OCI-LY1 (cell line): ENCODE measurements at regions not wholly inside any gene's neighbourhood (a gene's known extent, or its start where the extent isn't known, plus 50 kb on each side); places are given as distances from the start of the nearest gene placed in this dataset.

Experiments
- H2AFZ ChIP-seq: fragments of 200-600 bp; sonication (generic), shearing (Covaris generic); 2 replicates; pipeline ENCODE4 v1.6.0; 2014; ENCODE audit warnings: antibody characterized with exemption, mild to moderate bottlenecking, low read length
- H3F3A ChIP-seq: fragments of 200-600 bp; sonication (generic), shearing (Covaris generic); 2 replicates; pipeline ENCODE4 v1.6.0; 2014; ENCODE audit warnings: mild to moderate bottlenecking, antibody characterized with exemption, low read length, moderate library complexity; ENCODE audit not compliant: insufficient read depth
- H3K27ac ChIP-seq: fragments of 200-600 bp; sonication (generic); 2 replicates; pipeline ENCODE4 v1.5.1; 2014; ENCODE audit warnings: low read length, mixed run types, mild to moderate bottlenecking, low read depth; ENCODE audit not compliant: poor library complexity, severe bottlenecking
- H3K27me3 ChIP-seq: fragments of 200-600 bp; sonication (generic); 2 replicates; pipeline ENCODE4 v1.6.0; 2014; ENCODE audit warnings: antibody characterized with exemption, mild to moderate bottlenecking, low read length, moderate library complexity; ENCODE audit not compliant: insufficient read depth
- H3K36me3 ChIP-seq: fragments of 200-600 bp; sonication (generic); 2 replicates; pipeline ENCODE4 v1.6.1; 2014; ENCODE audit warnings: mild to moderate bottlenecking, antibody characterized with exemption, low read length, moderate library complexity, mixed read lengths; ENCODE audit not compliant: insufficient read depth
- H3K4me1 ChIP-seq: fragments of 200-600 bp; sonication (generic); 2 replicates; pipeline ENCODE4 v1.5.1; 2014; ENCODE audit warnings: mild to moderate bottlenecking, low read length, moderate library complexity; ENCODE audit not compliant: insufficient read depth, severe bottlenecking
- H3K4me2 ChIP-seq: fragments of 200-600 bp; sonication (generic), shearing (Covaris generic); 2 replicates; pipeline ENCODE4 v1.6.1; 2014; ENCODE audit warnings: low read length
- H3K4me3 ChIP-seq: fragments of 200-600 bp; sonication (generic); 2 replicates; pipeline ENCODE4 v1.5.1; 2014; ENCODE audit warnings: low read length, low read depth, mild to moderate bottlenecking, mixed read lengths; ENCODE audit not compliant: poor library complexity, severe bottlenecking
- H3K79me2 ChIP-seq: fragments of 200-600 bp; shearing (Covaris generic); 2 replicates; pipeline ENCODE4 v1.6.1; 2016; ENCODE audit warnings: mixed run types, low read length, mixed read lengths; ENCODE audit not compliant: insufficient read depth
- H3K9ac ChIP-seq: fragments of 200-600 bp; sonication (generic), shearing (Covaris generic); 2 replicates; pipeline ENCODE4 v1.6.1; 2014; ENCODE audit warnings: mild to moderate bottlenecking, low read length, mixed read lengths
- H3K9me2 ChIP-seq: fragments of 200-600 bp; sonication (generic), shearing (Covaris generic); 2 replicates; pipeline ENCODE4 v1.6.1; 2014; ENCODE audit warnings: low read depth, mild to moderate bottlenecking, low read length, mixed read lengths
- H3K9me3 ChIP-seq: fragments of 200-600 bp; shearing (Covaris generic); 2 replicates; pipeline ENCODE4 v1.6.1; 2014; ENCODE audit warnings: low read length, mixed read lengths
- H4K20me1 ChIP-seq: fragments of 200-600 bp; sonication (generic), shearing (Covaris generic); 2 replicates; pipeline ENCODE4 v1.6.0; 2016; ENCODE audit warnings: mild to moderate bottlenecking, low read length; ENCODE audit not compliant: insufficient read depth
- CTCF ChIP-seq: fragments of 200-600 bp; sonication (generic), shearing (Covaris generic); IDR thresholded peaks from 2 replicates; pipeline ENCODE4 v1.5.1; 2017; ENCODE audit warnings: mild to moderate bottlenecking, antibody characterized with exemption, low read length, moderate library complexity, mixed read lengths
- EZH2 ChIP-seq: fragments of 200-600 bp; sonication (generic), shearing (Covaris generic); IDR thresholded peaks from 2 replicates; pipeline ENCODE4 v1.8.0; 2017; ENCODE audit warnings: borderline replicate concordance, mixed run types, mild to moderate bottlenecking, antibody characterized with exemption, low read length, moderate library complexity, mixed read lengths

DNA sequence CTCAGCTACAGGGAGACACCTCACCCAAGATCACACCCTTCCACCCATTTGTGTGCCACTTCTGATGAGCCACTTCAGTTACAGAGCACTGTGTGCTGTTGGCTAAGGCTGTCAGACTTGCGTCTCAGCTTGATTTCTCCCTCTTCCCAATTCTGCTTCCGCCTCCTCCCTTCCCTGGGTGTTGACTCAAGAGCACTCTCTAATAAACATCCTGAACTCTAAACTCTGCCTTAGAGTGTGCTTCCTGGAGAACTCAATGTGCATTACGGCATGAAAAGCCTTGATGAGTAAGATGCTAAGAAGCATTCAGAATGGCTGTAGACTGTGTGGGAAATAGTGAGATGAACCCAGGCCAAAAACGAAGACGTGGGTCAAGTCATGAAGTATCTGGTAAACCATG is 54.9 kb upstream of the S1PR1 start:
- Histone ChIP-seq H3K79me2 (no peaks in the 10 kb centered on the region), H3K4me3 (no peak overlapping the region), H2AFZ (no peak overlapping the region), H3K27ac (no peak overlapping the region), H3K27me3 (no peaks in the 10 kb centered on the region), H4K20me1 (no peaks in the 10 kb centered on the region), H3K9ac (no peak overlapping the region), H3K9me3 (no peaks in the 10 kb centered on the region), H3F3A (no peaks in the 10 kb centered on the region), H3K4me1 (peaks cover 14% of the 10 kb centered on the region), H3K9me2 (no peaks in the 10 kb centered on the region), H3K4me2 (no peak overlapping the region), H3K36me3 (no peaks in the 10 kb centered on the region)
- TF ChIP-seq EZH2 (no peak), CTCF (no peak)

DNA sequence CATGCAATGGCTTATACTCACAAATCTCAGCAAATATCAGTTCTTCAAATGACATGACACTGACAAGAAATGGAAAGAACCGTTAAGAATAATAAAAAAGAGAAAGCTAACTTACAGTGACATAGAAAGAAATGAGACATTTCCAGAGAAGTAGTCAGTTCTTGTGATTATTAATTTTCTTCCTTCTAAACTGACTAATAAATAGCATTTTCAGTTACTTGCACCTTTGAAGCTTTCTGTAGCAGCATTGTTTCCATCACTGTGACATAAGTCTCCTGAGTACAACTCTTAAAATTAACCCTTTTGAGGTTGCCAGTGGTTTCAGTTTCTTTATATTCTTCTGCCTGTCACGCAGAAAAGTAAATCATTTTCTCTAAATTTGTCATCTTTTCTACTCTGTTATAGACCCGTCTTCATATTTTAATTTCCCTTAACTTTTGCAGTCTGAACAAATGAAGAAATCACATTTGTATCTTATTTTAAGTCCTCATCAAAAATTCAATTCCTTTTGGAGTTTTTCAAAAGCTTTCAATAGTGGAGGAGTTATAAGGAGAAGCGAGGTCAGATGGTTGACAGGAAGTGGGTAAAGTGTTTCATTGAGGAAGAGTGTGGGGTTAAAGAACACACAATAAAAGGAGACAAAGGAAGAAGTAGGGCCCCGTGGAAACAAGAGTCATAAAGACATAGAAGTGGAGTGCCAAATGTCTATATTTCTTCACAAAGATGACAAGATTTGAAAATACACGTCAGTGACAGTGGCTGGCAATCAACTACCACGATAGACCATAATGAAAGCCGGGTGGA is 57.9 kb upstream of the S1PR1 start:
- peaks cover 14% of the 10 kb centered on the region for H3K4me1 ChIP-seq
- H3K36me3 ChIP-seq = no peaks in the 10 kb centered on the region
- H3K4me2 ChIP-seq = peak overlapping the region; percentile 46
- no peaks in the 10 kb centered on the region for H3K9me2 ChIP-seq
- H3K27me3 ChIP-seq = no peaks in the 10 kb centered on the region
- H4K20me1 ChIP-seq = no peaks in the 10 kb centered on the region
- peak overlapping the region; percentile 18; the same call in 1 of the 2 replicates for H2AFZ ChIP-seq
- H3F3A ChIP-seq = no peaks in the 10 kb centered on the region
- peak overlapping the region; percentile 2 for H3K4me3 ChIP-seq
- no peak for TF ChIP-seq CTCF
- no peak for TF ChIP-seq EZH2
- no peaks in the 10 kb centered on the region for H3K9me3 ChIP-seq
- H3K79me2 ChIP-seq = no peaks in the 10 kb centered on the region
- H3K27ac ChIP-seq = peak overlapping the region; percentile 1
- H3K9ac ChIP-seq = no peak overlapping the region

DNA sequence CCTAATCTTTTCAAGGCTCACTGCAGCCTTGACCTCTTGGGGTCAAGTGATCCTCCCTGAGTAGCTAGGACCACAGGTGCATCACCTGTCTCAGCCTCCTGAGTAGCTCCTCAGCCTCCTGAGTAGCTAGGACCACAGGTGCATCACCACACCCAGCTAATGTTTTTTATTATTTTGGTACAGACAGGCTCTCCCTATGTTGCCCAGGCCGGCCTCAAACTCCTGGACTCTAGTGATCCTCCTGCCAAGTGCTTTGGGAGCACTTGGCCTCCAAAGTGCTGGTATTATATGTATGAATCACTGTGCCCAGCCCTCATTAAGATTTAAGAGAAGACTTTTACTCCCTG is 58.5 kb upstream of the S1PR1 start:
- no peaks in the 10 kb centered on the region for H3F3A ChIP-seq
- TF ChIP-seq CTCF = no peak
- TF ChIP-seq EZH2 = no peak
- no peaks in the 10 kb centered on the region for H3K9me3 ChIP-seq
- H3K4me2 ChIP-seq = 0 out of 2 replicates have a peak overlapping the region, but pooled peaks have one; percentile 46
- peak overlapping the region; percentile 1 for H3K27ac ChIP-seq
- H3K9ac ChIP-seq = no peak overlapping the region
- no peaks in the 10 kb centered on the region for H3K9me2 ChIP-seq
- no peaks in the 10 kb centered on the region for H4K20me1 ChIP-seq
- no peak overlapping the region for H2AFZ ChIP-seq
- no peaks in the 10 kb centered on the region for H3K27me3 ChIP-seq
- no peaks in the 10 kb centered on the region for H3K79me2 ChIP-seq
- H3K4me1 ChIP-seq = peaks cover 14% of the 10 kb centered on the region
- H3K4me3 ChIP-seq = no peak overlapping the region
- H3K36me3 ChIP-seq = no peaks in the 10 kb centered on the region
